Thoracic aorta (tissue), 2 donors: ENCODE measurements at regions not wholly inside any gene's neighbourhood (a gene's known extent, or its start where the extent isn't known, plus 50 kb on each side); places are given as distances from the start of the nearest gene placed in this dataset.
"Not testable (repeated sequence)": the region's sequence is repeated elsewhere in the genome, so short reads cannot be mapped to it uniquely, and the experiment has no call there.

Experiments used
- ATAC-seq: fragments of 150-250 bp; one replicate; pipeline ENCODE4 v1.8.0; 2017; ENCODE audit warnings: low read depth; ENCODE audit not compliant: insufficient number of reproducible peaks, low FRiP score
- DNase-seq: peaks from one replicate; pipeline ENCODE4 v3.0.0-alpha.2; 2020; ENCODE audit warnings: low spot score
- H3K27ac ChIP-seq, 2 donors: fragments of 200-600 bp; sonication (generic); 1 replicate in 1 of 2; 2 replicates in 1 of 2; pipeline ENCODE4 v1.5.1; 2016; ENCODE audit warnings: mild to moderate bottlenecking in 2 of 2, moderate library complexity in 2 of 2
- H3K27me3 ChIP-seq: fragments of 200-600 bp; sonication (generic); replicated peaks from 2 replicates; pipeline ENCODE4 v1.6.0; 2016; ENCODE audit warnings: mild to moderate bottlenecking; ENCODE audit not compliant: insufficient read depth
- H3K36me3 ChIP-seq: fragments of 200-600 bp; sonication (generic); one replicate; pipeline ENCODE4 v1.5.1; 2016
- H3K4me1 ChIP-seq, 2 donors: fragments of 200-600 bp; sonication (generic); 1 replicate in 1 of 2; 2 replicates in 1 of 2; pipeline versions ENCODE4 v1.5.1 to v1.6.0; 2016; ENCODE audit warnings: low read depth in 2 of 2, mild to moderate bottlenecking in 1 of 2; ENCODE audit not compliant: control insufficient read depth in 1 of 2
- H3K4me3 ChIP-seq: fragments of 200-600 bp; sonication (generic); 2 replicates; pipeline ENCODE4 v1.5.1; 2016; ENCODE audit warnings: mild to moderate bottlenecking
- H3K9me3 ChIP-seq: fragments of 200-600 bp; sonication (generic); 2 replicates; pipeline ENCODE4 v1.5.1; 2016
- CTCF ChIP-seq: fragments of 200-600 bp; sonication (generic); IDR thresholded peaks from one replicate; pipeline ENCODE4 v1.5.1; 2019; ENCODE audit warnings: antibody characterized with exemption

- Histone ChIP-seq H3K4me3 (no peak overlapping the region), H3K36me3 (no peaks in the 10 kb centered on the region), H3K4me1 (no peaks in the 10 kb centered on the region), H3K9me3 (no peaks in the 10 kb centered on the region), H3K27me3 (no peaks in the 10 kb centered on the region), H3K27ac (no peak overlapping the region)
- DNase-seq (no peak), ATAC-seq (no peak)
- TF ChIP-seq CTCF = no peak
Measured at GRCh38 chr1:5680600-5680999, 311.6 kb downstream of the NPHP4 start.

GRCh38 chr1:5678759-5679158 is 313.5 kb downstream of the NPHP4 start:
- Histone ChIP-seq H3K27me3 (no peaks in the 10 kb centered on the region), H3K36me3 (no peaks in the 10 kb centered on the region), H3K9me3 (no peaks in the 10 kb centered on the region), H3K4me1 (no peaks in the 10 kb centered on the region), H3K4me3 (no peak overlapping the region), H3K27ac (no peak overlapping the region)
- DNase-seq = no peak
- ATAC-seq = no peak
- TF ChIP-seq CTCF = no peak

DNA sequence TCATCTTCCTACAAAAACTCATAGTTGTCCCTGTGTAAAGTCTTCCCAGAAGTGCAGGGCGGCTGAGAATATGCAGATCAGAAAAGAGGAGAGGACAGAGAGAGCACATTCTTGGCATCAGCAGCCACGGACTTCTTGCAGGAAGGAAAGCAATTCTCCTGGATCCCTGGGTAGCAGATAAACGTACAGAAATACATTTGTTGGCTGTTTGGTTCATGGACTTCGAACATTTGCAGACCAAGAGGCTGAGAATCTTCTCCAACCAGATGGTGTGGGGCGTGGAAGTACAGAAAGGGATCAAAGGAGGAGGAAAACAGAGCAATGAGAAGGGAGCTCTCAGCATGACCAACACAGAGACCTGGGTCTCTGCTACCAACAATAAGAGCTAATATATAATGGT is 319.9 kb downstream of the NPHP4 start:
- H3K9me3 ChIP-seq, H3K4me3 ChIP-seq, H3K36me3 ChIP-seq, H3K27me3 ChIP-seq, ATAC-seq, H3K27ac ChIP-seq, H3K4me1 ChIP-seq, DNase-seq: not testable (repeated sequence)

- Histone ChIP-seq H3K27ac (no peak overlapping the region), H3K4me3 (no peak overlapping the region), H3K36me3 (no peaks in the 10 kb centered on the region), H3K4me1 (no peaks in the 10 kb centered on the region), H3K9me3 (no peaks in the 10 kb centered on the region), H3K27me3 (no peaks in the 10 kb centered on the region)
- DNase-seq (no peak), ATAC-seq (no peak)
- no peak for TF ChIP-seq CTCF
Measured at GRCh38 chr1:5670590-5671350, 321.5 kb downstream of the NPHP4 start.

GRCh38 chr1:5667513-5668325 is 324.5 kb downstream of the NPHP4 start:
- no peaks in the 10 kb centered on the region for H3K4me1 ChIP-seq
- no peak overlapping the region for H3K27ac ChIP-seq
- no peaks in the 10 kb centered on the region for H3K9me3 ChIP-seq
- ATAC-seq (no peak), DNase-seq (no peak)
- H3K36me3 ChIP-seq = no peaks in the 10 kb centered on the region
- H3K27me3 ChIP-seq = no peaks in the 10 kb centered on the region
- no peak overlapping the region for H3K4me3 ChIP-seq
- no peak for TF ChIP-seq CTCF
